DND-41 (cell line): ENCODE measurements at regions not wholly inside any gene's neighbourhood (a gene's known extent, or its start where the extent isn't known, plus 50 kb on each side); places are given as distances from the start of the nearest gene placed in this dataset.

ENCODE experiments used
- EZH2 ChIP-seq: IDR thresholded peaks from 3 replicates; pipeline ENCODE4 v1.6.1; 2012; ENCODE audit warnings: borderline replicate concordance, low read depth, mild to moderate bottlenecking, moderate library complexity, low read length, inconsistent platforms; ENCODE audit not compliant: severe bottlenecking
- TF ChIP-seq, protein P1 (sequence below): IDR thresholded peaks from 2 replicates; pipeline ENCODE4 v1.5.1; 2012; ENCODE audit warnings: borderline replicate concordance, low read length, moderate library complexity, mild to moderate bottlenecking; ENCODE audit not compliant: poor library complexity, severe bottlenecking; ENCODE audit errors: extremely low read depth

- TF ChIP-seq, protein P1, sequence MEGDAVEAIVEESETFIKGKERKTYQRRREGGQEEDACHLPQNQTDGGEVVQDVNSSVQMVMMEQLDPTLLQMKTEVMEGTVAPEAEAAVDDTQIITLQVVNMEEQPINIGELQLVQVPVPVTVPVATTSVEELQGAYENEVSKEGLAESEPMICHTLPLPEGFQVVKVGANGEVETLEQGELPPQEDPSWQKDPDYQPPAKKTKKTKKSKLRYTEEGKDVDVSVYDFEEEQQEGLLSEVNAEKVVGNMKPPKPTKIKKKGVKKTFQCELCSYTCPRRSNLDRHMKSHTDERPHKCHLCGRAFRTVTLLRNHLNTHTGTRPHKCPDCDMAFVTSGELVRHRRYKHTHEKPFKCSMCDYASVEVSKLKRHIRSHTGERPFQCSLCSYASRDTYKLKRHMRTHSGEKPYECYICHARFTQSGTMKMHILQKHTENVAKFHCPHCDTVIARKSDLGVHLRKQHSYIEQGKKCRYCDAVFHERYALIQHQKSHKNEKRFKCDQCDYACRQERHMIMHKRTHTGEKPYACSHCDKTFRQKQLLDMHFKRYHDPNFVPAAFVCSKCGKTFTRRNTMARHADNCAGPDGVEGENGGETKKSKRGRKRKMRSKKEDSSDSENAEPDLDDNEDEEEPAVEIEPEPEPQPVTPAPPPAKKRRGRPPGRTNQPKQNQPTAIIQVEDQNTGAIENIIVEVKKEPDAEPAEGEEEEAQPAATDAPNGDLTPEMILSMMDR, result no peak
- TF ChIP-seq EZH2, result no peak
Measured at GRCh38 chr1:56375326-56375804, 204.0 kb downstream of the PLPP3 start.
